A549 (cell line): ENCODE measurements at regions not wholly inside any gene's neighbourhood (a gene's known extent, or its start where the extent isn't known, plus 50 kb on each side); places are given as distances from the start of the nearest gene placed in this dataset.

Source experiments
- ATAC-seq, 2 experiments: fragments of 200-7000 bp in 1 of 2; fragments of >200 bp in 1 of 2; cut with Nextera tagmentation in 1 of 2; cut with Tn5 transposase in 1 of 2; 3 replicates each; pipeline versions ENCODE4 v1.8.0 to v1.9.1; 2018 to 2020; ENCODE audit warnings: mild to moderate bottlenecking in 1 of 2, moderate library complexity in 1 of 2
- CTCF ChIA-PET: fragments of 300-600 bp; sonication (Branson Sonifier 250); formaldehyde crosslinking; extraction: SDS; loops from one replicate; lab custom pipeline; 2021; ENCODE audit warnings: antibody characterized with exemption, inconsistent platforms; lab: Yijun Ruan, JAX
- POLR2A ChIA-PET: fragments of 350-600 bp; formaldehyde crosslinking; extraction: SDS; loops from one replicate; lab custom pipeline; 2021; ENCODE audit warnings: antibody characterized with exemption, inconsistent platforms; lab: Yijun Ruan, JAX
- DNase-seq, 2 experiments: peaks; one replicate each; pipeline versions ENCODE4 v3.0.0 to v3.0.0-alpha.2; 2011 to 2016; ENCODE audit warnings: low read depth in 1 of 2, low spot score in 1 of 2
- FAIRE-seq: peaks from 2 replicates; lab custom pipeline; 2011; peaks lifted over from hg19 to GRCh38; lab: Jason Lieb, UNC
- H3K27ac ChIP-seq, 2 experiments: fragments of >200 bp; sonication (Bioruptor Twin); formaldehyde crosslinking; 3 replicates each; pipeline ENCODE4 v1.5.1; 2016 to 2017
- H3K4me1 ChIP-seq: fragments of >200 bp; sonication (Bioruptor Twin); formaldehyde crosslinking; 3 replicates; pipeline ENCODE4 v1.6.1; 2016
- H3K4me2 ChIP-seq: fragments of >200 bp; sonication (Bioruptor Twin); formaldehyde crosslinking; 3 replicates; pipeline ENCODE4 v1.6.1; 2016
- H3K4me3 ChIP-seq: fragments of >200 bp; sonication (Bioruptor Twin); formaldehyde crosslinking; 3 replicates; pipeline ENCODE4 v1.5.1; 2016
- H3K9me3 ChIP-seq: fragments of >200 bp; sonication (Bioruptor Twin); formaldehyde crosslinking; 3 replicates; pipeline ENCODE4 v1.6.1; 2016
- CBX8 ChIP-seq: fragments of 200-600 bp; sonication (generic); IDR thresholded peaks from 2 replicates; pipeline ENCODE4 v1.6.1; 2016
- CHD4 ChIP-seq: fragments of 200-600 bp; sonication (generic); IDR thresholded peaks from 2 replicates; pipeline ENCODE4 v1.6.1; 2016; ENCODE audit warnings: antibody characterized with exemption, mild to moderate bottlenecking, borderline replicate concordance
- EHF ChIP-seq: fragments of 250-450 bp; sonication (Bioruptor Pico); IDR thresholded peaks from 2 replicates; pipeline ENCODE4 v1.5.0; 2020; ENCODE audit warnings: mild to moderate bottlenecking
- EHMT2 ChIP-seq: fragments of 200-600 bp; sonication (generic); IDR thresholded peaks from 2 replicates; pipeline ENCODE4 v1.6.1; 2016; ENCODE audit warnings: antibody characterized with exemption, low read depth, mild to moderate bottlenecking, moderate library complexity
- FOXS1 ChIP-seq: fragments of 250-450 bp; sonication (Bioruptor Pico); IDR thresholded peaks from 2 replicates; pipeline ENCODE4 v1.5.0; 2020; ENCODE audit warnings: mild to moderate bottlenecking, moderate library complexity
- HDAC2 ChIP-seq: fragments of 200-600 bp; sonication (generic); IDR thresholded peaks from 2 replicates; pipeline ENCODE4 v1.6.1; 2016
- HOXA7 ChIP-seq: fragments of 250-450 bp; sonication (Bioruptor Pico); IDR thresholded peaks from 2 replicates; pipeline ENCODE4 v1.5.0; 2020; ENCODE audit warnings: mild to moderate bottlenecking, moderate library complexity
- HOXB5 ChIP-seq: fragments of 250-450 bp; sonication (Bioruptor Pico); IDR thresholded peaks from 2 replicates; pipeline ENCODE4 v1.5.0; 2020; ENCODE audit warnings: mild to moderate bottlenecking, moderate library complexity
- JUN ChIP-seq, 2 experiments: fragments of >200 bp; sonication (Bioruptor Twin); formaldehyde crosslinking; IDR thresholded peaks; 2 replicates in 1 of 2; 3 replicates in 1 of 2; pipeline ENCODE4 v1.6.1; 2016 to 2017
- JUNB ChIP-seq: fragments of >200 bp; sonication (Bioruptor Twin); formaldehyde crosslinking; IDR thresholded peaks from 2 replicates; pipeline ENCODE4 v1.6.1; 2016
- MAFK ChIP-seq: fragments of 450-650 bp; IDR thresholded peaks from 2 replicates; pipeline ENCODE4 v1.6.1; 2014; ENCODE audit not compliant: partially characterized antibody
- MAX ChIP-seq: IDR thresholded peaks from 2 replicates; pipeline ENCODE4 v1.6.1; 2012
- MYC ChIP-seq: IDR thresholded peaks from 2 replicates; pipeline ENCODE4 v1.6.1; 2012; ENCODE audit warnings: mild to moderate bottlenecking, inconsistent platforms, low read length, improper control_type of control experiment, borderline replicate concordance
- NFE2L2 ChIP-seq: fragments of 150-350 bp; conservative IDR thresholded peaks from 2 replicates; pipeline ENCODE4 v1.6.1; 2014; ENCODE audit warnings: low read length
- NR3C1 ChIP-seq: fragments of >200 bp; sonication (Bioruptor Twin); formaldehyde crosslinking; IDR thresholded peaks from 3 replicates; pipeline ENCODE4 v1.6.1; 2017
- RAD21 ChIP-seq, 2 experiments: fragments of >200 bp in 1 of 2; sonication (Bioruptor Twin) in 1 of 2; formaldehyde crosslinking in 1 of 2; IDR thresholded peaks in 1 of 2; conservative IDR thresholded peaks in 1 of 2; 2 replicates in 1 of 2; 3 replicates in 1 of 2; pipeline ENCODE4 v1.6.1; 2012 to 2018; ENCODE audit warnings: inconsistent platforms in 1 of 2
- RARB ChIP-seq: fragments of 250-450 bp; sonication (Bioruptor Pico); IDR thresholded peaks from 2 replicates; pipeline ENCODE4 v1.8.0; 2021; ENCODE audit warnings: mild to moderate bottlenecking, moderate library complexity
- RCOR1 ChIP-seq: fragments of 150-350 bp; IDR thresholded peaks from 2 replicates; pipeline ENCODE4 v1.6.1; 2014; ENCODE audit warnings: antibody characterized with exemption, low read length, low read depth
- REST ChIP-seq: fragments of 200-600 bp; sonication (generic); IDR thresholded peaks from 2 replicates; pipeline ENCODE4 v1.6.1; 2016; ENCODE audit warnings: antibody characterized with exemption, mild to moderate bottlenecking, moderate library complexity
- RNF2 ChIP-seq: fragments of 200-600 bp; sonication (generic); IDR thresholded peaks from 2 replicates; pipeline ENCODE4 v1.6.1; 2016; ENCODE audit warnings: low read depth, mild to moderate bottlenecking, antibody characterized with exemption, moderate library complexity, borderline replicate concordance
- SMC3 ChIP-seq: fragments of >200 bp; sonication (Bioruptor Twin); formaldehyde crosslinking; IDR thresholded peaks from 3 replicates; pipeline ENCODE4 v1.6.1; 2018; ENCODE audit warnings: inconsistent platforms
- TFCP2L1 ChIP-seq: fragments of 250-450 bp; sonication (Bioruptor Pico); IDR thresholded peaks from 2 replicates; pipeline ENCODE4 v1.5.0; 2021; ENCODE audit warnings: mild to moderate bottlenecking
- TP53 ChIP-seq: fragments of 250-450 bp; sonication (Bioruptor Pico); IDR thresholded peaks from 2 replicates; pipeline ENCODE4 v1.5.0; 2021; ENCODE audit warnings: mild to moderate bottlenecking, moderate library complexity
- ZFP36 ChIP-seq: fragments of 450-650 bp; IDR thresholded peaks from 2 replicates; pipeline ENCODE4 v1.6.1; 2014; ENCODE audit warnings: borderline replicate concordance; ENCODE audit not compliant: partially characterized antibody
- WGBS: methylation state at CpG from one replicate; pipeline ENCODE4 v1.1.6; 2017; ENCODE audit errors: missing lambda C conversion rate; 5-methylcytosine and 5-hydroxymethylcytosine counted together
- TF ChIP-seq, protein P1 (sequence below): fragments of >200 bp; sonication (Bioruptor Twin); formaldehyde crosslinking; IDR thresholded peaks from 2 replicates; pipeline ENCODE4 v1.6.1; 2016
- TF ChIP-seq, protein P2 (sequence below): fragments of 250-450 bp; sonication (Bioruptor Pico); IDR thresholded peaks from 2 replicates; pipeline ENCODE4 v1.5.0; 2021; ENCODE audit warnings: mild to moderate bottlenecking, moderate library complexity, borderline replicate concordance
- TF ChIP-seq, protein P3 (sequence below): fragments of 250-450 bp; sonication (Bioruptor Pico); IDR thresholded peaks from 2 replicates; pipeline ENCODE4 v1.5.0; 2020; ENCODE audit warnings: low read depth, mild to moderate bottlenecking, moderate library complexity
- TF ChIP-seq, protein P4 (sequence below): fragments of 450-650 bp; IDR thresholded peaks from 2 replicates; pipeline ENCODE4 v1.6.1; 2014; ENCODE audit warnings: antibody characterized with exemption

- 74% methylated on average over 2 of the region's 4 CpGs for WGBS
- Histone ChIP-seq H3K9me3 (no peaks in the 10 kb centered on the region), H3K4me3 (no peak overlapping the region), H3K4me2 (no peak overlapping the region), H3K4me1 (no peaks in the 10 kb centered on the region), H3K27ac (no peak overlapping the region)
- ChIA-PET CTCF (no interaction called here), POLR2A (no interaction called here)
- TF ChIP-seq, protein P1, sequence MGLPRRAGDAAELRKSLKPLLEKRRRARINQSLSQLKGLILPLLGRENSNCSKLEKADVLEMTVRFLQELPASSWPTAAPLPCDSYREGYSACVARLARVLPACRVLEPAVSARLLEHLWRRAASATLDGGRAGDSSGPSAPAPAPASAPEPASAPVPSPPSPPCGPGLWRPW, result no peak
- TF ChIP-seq MAX (no peak), FOXS1 (CRISPR knock-in tag) (no peak), SMC3 (no peak), HOXA7 (CRISPR knock-in tag) (no peak), TP53 (CRISPR knock-in tag) (no peak), RNF2 (no peak), NFE2L2 (no peak), TFCP2L1 (CRISPR knock-in tag) (no peak), EHF (CRISPR knock-in tag) (no peak), MAFK (no peak), NR3C1 (no peak)
- TF ChIP-seq, protein P2, sequence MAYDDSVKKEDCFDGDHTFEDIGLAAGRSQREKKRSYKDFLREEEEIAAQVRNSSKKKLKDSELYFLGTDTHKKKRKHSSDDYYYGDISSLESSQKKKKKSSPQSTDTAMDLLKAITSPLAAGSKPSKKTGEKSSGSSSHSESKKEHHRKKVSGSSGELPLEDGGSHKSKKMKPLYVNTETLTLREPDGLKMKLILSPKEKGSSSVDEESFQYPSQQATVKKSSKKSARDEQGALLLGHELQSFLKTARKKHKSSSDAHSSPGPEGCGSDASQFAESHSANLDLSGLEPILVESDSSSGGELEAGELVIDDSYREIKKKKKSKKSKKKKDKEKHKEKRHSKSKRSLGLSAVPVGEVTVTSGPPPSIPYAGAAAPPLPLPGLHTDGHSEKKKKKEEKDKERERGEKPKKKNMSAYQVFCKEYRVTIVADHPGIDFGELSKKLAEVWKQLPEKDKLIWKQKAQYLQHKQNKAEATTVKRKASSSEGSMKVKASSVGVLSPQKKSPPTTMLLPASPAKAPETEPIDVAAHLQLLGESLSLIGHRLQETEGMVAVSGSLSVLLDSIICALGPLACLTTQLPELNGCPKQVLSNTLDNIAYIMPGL, result no peak
- FAIRE-seq, result no peak
- ATAC-seq, result no peak
- no peak for DNase-seq
These were observed 194.3 kb upstream of the DGKB start for GRCh38 chr7:15096853-15097252.

- H3K4me2 ChIP-seq, result no peak overlapping the region
- ChIA-PET POLR2A (no interaction called here), CTCF (no interaction called here)
- FAIRE-seq, result no peak
- ATAC-seq, result no peak
- WGBS, result 55% methylated on average over 1 of the region's 1 CpG
- H3K9me3 ChIP-seq, result no peaks in the 10 kb centered on the region
- H3K27ac ChIP-seq, result no peak overlapping the region
- TF ChIP-seq JUNB (no peak), MYC (no peak), RCOR1 (no peak), RARB (CRISPR knock-in tag) (no peak)
- TF ChIP-seq, protein P3, sequence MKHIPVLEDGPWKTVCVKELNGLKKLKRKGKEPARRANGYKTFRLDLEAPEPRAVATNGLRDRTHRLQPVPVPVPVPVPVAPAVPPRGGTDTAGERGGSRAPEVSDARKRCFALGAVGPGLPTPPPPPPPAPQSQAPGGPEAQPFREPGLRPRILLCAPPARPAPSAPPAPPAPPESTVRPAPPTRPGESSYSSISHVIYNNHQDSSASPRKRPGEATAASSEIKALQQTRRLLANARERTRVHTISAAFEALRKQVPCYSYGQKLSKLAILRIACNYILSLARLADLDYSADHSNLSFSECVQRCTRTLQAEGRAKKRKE (CRISPR knock-in tag), result no peak
- H3K4me1 ChIP-seq, result no peaks in the 10 kb centered on the region
- no peak overlapping the region for H3K4me3 ChIP-seq
- DNase-seq, result no peak
These were observed 192.4 kb upstream of the DGKB start for GRCh38 chr7:15094989-15095388.

DNA sequence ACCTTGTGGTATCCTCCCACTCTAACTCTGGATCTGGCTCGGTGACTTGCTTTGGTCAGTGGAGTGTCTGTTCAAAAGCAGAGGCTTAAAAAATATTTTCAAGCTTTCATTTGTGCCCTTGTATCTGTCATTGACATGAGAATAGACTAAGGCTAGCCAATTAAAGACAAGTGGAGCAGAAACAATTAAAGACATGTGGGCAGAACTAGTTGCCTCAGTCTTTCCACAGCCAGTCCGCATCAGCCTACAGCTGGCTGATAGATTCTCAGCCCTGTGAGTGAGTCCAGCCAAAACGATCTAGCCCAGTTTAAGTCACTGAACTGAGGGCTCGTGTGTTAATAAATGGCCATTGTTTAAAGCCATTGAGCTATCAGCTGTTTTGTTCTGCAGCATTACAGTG, 185.2 kb upstream of the DGKB start:
- CTCF ChIA-PET, result no interaction called here
- TF ChIP-seq JUN (IDR thresholded peaks at IDR 0.05), result no peak
- TF ChIP-seq RCOR1, result no peak
- TF ChIP-seq EHMT2, result no peak
- TF ChIP-seq NFE2L2, result no peak
- TF ChIP-seq, protein P4, sequence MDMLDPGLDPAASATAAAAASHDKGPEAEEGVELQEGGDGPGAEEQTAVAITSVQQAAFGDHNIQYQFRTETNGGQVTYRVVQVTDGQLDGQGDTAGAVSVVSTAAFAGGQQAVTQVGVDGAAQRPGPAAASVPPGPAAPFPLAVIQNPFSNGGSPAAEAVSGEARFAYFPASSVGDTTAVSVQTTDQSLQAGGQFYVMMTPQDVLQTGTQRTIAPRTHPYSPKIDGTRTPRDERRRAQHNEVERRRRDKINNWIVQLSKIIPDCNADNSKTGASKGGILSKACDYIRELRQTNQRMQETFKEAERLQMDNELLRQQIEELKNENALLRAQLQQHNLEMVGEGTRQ, result no peak
- TF ChIP-seq RAD21 (conservative IDR thresholded peaks at IDR 0.05 in 1 of 2, IDR thresholded peaks at IDR 0.05 in 1 of 2), result no peak
- no peak for TF ChIP-seq CBX8
- TF ChIP-seq NR3C1, result no peak
- TF ChIP-seq CHD4, result no peak
- TF ChIP-seq FOXS1 (CRISPR knock-in tag), result no peak
- TF ChIP-seq HDAC2, result no peak
- TF ChIP-seq ZFP36, result no peak
- no peak for TF ChIP-seq MYC
- TF ChIP-seq REST, result no peak
- no peak for TF ChIP-seq HOXA7 (CRISPR knock-in tag)
- no peak for TF ChIP-seq HOXB5 (CRISPR knock-in tag)

More for the DNA sequence above, 185.2 kb upstream of the DGKB start:
- FAIRE-seq (no peak), DNase-seq (no peak), ATAC-seq (no peak)
- POLR2A ChIA-PET, result no interaction called here
- no peak overlapping the region for H3K4me2 ChIP-seq
- H3K9me3 ChIP-seq, result no peaks in the 10 kb centered on the region
- 27% methylated on average over 4 of the region's 4 CpGs for WGBS
- no peaks in the 10 kb centered on the region for H3K4me1 ChIP-seq
- no peak overlapping the region for H3K4me3 ChIP-seq
- H3K27ac ChIP-seq, result no peak overlapping the region
